ENCODE measurements at regions not wholly inside any gene's neighbourhood (a gene's known extent, or its start where the extent isn't known, plus 50 kb on each side); places are given as distances from the start of the nearest gene placed in this dataset.

- DNase-seq: no peak
Observed at GRCh38 chr6:119587537-119587936, 238.0 kb upstream of the MAN1A1 start.

- no peak for DNase-seq
Observed at GRCh38 chr6:119586250-119586882, 236.8 kb upstream of the MAN1A1 start.

DNA sequence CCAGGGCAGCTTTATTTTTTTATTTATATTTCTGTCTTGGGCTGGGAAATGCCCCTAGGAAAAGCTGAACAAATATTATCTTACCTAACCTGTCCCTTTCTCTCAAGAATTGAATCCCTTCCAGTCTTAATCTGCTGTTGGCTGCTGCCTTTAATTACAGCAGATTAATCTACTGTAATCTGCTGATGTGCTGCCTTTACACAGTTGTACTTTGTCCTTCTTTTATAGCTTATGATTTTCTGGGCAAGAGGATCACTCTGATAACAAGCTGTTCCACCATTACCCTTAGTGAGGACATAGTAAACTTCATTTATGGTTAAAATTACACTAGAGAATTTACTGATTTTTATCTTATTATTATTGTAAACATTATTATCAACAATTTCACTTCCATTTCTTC is 234.5 kb upstream of the MAN1A1 start:
- DNase-seq: no peak

- no peak for DNase-seq
Observed at GRCh38 chr6:119581220-119581619, 231.7 kb upstream of the MAN1A1 start.

DNA sequence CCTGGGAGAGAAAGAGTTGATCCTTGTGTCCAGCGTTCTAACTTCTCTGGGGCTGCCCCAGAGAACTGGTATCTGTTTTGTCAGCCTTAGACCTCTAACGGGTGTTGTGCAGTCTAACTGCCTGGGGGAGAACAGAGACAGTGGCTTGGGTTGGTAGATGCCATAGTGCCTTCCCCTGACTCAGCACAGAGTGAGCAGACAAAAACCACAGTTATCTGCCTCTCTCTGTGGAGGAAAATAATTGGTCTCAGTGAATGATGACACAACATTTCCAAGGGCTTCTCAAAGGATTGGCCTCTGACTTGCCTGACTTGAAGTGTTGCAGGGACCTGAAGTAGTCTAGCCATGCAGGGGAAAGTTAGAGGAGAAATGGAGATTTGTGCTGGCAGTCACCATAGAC is 226.2 kb upstream of the MAN1A1 start:
- no peak for DNase-seq

DNA sequence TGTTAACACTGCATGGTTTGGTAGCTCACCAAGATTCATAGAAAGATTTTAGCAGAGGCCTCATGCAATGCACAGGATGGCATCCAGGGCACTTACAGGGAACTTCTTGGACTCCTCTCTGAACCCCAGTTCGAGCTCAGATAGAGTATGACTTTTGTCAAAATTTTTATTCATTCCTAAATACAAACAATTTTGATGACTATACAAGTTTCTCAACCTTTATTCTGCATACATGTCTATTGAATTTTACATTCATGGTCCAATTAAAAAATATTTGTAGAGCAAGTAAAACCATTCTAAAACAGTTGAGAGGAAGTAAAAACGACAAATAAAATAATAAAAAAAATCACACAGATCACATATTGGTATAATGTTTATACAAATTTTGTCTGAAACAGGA is 219.0 kb upstream of the MAN1A1 start:
- DNase-seq: no peak

DNA sequence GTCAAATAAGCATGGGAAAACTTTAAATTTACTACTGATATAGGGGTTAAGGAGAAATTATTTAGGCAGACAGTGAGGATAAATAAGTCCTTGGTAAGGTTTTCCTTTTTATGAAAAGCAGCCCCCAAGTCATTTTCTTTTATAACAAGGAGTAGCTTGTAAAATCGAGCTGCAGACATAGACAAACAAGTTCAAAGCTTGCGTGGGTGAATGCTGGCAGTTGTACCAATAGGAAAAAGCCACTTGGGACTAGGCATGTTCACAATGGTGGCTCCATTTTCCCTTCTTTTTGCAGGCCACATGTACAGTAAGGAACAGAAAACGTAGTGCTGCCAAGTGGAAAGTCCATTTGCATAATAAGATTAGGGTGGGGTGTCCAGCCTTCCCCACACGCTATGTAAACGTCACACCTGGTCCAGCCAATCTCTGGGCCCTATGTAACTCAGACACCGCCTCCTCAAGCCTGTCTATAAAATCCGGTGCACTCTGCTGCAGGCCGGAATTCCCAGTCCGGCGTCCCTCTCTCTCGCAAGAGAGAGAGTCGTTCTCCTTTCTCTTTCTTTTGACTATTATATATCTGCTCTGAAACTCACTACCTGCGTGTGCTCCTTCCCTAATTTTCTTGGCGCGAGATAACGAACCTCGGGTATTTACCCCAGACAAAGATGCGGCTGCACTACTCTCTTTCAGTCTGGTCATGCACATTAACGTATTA is 217.1 kb upstream of the MAN1A1 start:
- DNase-seq: no peak

DNA sequence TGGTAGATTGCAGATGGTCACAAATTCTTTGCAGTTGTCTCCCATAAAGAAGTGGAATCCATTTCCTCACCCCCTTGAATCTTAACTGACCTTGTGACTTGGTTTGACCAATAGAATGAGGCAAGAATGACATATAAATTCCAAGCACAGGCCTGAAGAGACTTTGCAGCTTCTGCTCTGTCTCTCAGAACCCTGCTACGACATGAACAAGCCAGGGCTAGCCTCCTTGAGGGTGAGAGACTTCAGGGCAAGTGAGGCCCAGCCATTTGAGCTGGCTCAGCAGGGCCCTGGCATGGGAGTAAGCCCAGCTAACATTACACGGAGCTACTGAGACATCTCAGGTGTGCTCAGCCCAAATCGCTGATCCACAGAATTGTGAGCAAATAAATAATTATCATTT is 216.3 kb upstream of the MAN1A1 start:
- DNase-seq: no peak

- DNase-seq: no peak
Observed at GRCh38 chr6:119562168-119562567, 212.6 kb upstream of the MAN1A1 start.

- no peak for DNase-seq
Observed at GRCh38 chr6:119559586-119559985, 210.0 kb upstream of the MAN1A1 start.

GRCh38 chr6:119557239-119557638 is 207.7 kb upstream of the MAN1A1 start:
- DNase-seq: no peak

DNA sequence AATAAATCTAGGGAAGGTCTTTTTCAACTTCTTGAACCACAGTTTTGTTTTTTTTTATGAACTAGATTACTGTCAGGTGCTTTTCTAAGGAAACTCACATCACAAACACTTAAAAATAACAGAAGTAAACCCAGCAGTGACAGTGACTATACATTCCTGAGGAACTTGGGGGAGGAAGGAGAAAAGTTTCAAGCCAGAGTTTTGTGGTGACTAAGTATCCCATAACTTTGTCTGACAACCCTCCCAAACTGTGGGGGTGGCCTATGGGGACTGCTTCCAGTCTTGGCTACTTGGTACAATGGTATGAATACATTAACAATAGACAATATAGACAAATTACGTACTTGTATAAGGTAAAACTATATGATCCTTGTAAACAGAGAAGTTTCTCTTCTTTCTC is 202.5 kb upstream of the MAN1A1 start:
- no peak for DNase-seq

DNA sequence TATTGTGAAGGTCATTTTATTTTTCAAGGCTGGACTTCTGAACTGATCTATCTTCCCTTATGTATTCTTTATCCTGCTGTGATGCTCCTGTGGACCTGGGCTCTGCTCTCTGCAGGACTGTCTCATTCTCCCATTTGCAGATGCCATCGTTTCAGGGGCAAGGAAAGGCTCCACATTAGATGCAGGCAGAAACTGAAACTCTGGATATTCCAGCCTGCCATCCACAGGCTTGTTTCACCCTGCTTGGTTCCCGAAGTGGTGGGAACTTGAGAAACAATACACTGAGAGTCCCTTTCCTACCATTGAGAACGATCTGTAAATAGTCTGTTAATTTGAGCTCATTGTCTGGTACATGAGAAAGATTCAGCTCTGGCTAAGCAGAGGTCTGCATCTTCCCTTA is 197.5 kb upstream of the MAN1A1 start:
- DNase-seq: no peak

DNA sequence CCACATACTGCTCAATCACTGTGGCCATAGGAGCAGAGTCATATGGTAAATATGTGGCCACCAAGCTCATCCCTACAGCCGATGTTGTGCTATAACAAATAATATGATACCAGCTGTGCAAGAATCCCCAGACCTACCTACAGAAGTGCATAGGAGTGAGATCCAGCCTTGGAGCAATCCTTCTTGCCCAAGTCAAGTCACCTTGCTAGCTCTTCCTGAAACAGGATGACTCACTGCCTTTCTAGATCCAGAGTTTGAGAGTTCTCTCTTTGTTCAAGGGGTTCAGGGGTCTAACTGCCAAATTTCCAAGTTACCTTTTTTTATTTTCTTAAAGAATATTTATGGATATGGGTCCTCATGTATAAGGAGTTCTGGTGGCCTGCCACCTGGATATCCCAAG is 195.7 kb upstream of the MAN1A1 start:
- no peak for DNase-seq

DNA sequence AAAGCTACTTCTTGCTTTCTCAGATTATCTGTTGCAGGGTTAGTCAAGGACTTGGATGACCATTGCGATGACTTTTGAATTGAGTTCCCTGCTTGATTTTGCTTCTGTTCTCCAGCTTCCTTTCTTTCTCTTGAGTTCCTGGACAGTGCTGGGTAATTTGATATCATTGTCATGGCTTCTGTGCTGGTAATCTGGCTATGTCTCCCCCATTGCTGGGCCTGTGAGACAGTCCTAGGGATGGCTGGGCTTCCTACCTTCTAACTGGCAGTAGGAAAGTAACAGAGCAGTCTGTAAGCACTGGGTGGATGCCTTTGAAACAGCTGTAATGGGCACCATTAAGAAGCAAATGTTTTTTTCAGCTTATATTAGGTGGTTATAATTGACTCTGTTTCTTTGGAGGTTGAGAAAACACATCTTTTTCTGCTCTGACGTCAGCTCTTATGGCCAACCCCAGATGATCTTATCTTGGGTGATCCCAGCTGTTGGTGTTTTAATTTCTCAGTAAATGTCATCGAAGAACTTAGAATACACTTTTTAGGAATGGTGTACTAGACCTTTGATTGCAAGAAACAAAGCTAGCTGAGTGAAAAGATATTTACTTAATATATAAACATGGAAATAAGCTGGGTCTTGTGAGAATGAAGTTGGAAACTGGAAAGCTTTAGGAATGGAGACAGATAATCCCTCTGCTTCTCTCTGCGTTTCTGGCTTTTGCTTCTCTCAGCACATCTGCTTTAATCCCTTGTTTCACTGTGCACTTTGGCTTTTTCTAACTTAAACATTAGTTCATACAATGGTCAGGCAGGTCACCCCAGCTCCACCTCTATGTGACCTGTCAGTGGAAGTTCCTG is 195.0 kb upstream of the MAN1A1 start:
- no peak for DNase-seq

GRCh38 chr6:119543332-119543731 is 193.8 kb upstream of the MAN1A1 start:
- DNase-seq: no peak

GRCh38 chr6:119542037-119542436 is 192.5 kb upstream of the MAN1A1 start:
- DNase-seq: no peak

GRCh38 chr6:119541132-119541905 is 191.8 kb upstream of the MAN1A1 start:
- peak; percentile 76 for DNase-seq

- DNase-seq: no peak
Observed at GRCh38 chr6:119540417-119540816, 190.9 kb upstream of the MAN1A1 start.

DNA sequence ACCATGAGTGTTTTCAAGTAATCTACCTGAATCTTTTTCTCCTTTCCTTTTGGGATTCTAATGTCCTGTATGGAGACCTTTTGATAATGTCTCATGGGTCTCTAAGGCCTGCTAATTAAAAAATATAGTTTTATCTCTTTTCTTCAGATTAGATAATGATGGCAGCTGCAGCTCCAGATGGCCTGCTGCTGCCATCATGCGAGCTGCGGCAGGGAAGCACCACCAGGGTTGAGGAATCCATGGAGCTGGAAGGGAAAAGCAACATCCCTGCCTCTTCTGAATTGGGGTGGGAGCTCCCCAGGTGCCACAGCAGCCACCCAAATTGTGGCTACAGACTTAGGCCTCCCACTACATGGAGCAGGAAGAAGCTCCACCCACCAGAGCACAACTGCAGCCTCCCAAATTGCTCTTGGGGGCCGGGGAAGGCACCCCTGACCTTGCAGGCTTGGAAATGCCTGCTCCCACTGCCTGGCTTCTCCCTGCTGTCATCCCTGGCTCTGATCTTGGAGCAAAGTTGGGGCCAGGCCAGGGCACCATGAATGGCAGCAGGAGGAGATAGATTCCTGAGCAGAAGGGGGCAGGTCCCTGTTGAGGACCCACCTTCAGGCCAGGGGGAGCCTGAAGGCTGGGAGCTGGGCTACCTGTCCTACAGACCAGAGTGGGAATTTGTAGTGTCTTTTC is 189.6 kb upstream of the MAN1A1 start:
- DNase-seq: no peak

DNA sequence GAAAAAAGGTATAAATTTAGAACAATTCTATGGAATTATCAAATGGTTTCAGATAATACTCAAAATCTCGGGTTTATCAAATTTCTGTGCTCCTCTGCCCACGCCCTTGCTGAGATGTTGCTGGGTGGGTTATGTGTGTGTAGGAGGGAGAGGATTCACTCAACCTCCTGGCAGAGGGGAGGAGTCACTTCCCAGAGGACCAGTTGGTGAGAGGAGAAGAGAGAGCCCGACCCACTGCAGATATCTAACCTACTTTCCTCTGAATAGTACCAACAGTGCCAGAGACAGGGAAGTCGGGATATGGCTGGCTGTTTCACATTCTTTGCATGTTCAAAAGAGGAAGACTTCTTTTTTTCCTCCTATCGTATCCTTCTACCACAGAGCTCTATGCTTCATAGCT is 187.1 kb upstream of the MAN1A1 start:
- DNase-seq: no peak

DNA sequence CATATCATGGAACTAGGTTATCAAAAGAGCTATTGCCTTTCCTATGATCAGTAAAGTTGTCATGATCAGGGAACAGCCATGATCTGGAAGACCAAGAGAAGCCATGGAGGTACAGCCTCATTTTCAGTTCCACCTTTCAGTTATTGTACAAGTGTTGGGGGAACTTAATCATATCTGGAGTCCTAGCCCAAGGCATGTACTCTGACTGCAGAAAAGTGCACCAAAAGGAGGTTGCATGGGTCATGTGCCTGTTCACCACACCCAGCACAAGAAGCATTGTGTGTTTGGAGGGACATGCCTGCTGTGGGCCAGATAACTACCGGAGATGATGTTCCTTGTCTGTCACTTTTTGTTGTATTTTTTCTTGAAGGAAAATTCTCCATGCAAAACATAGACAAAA is 185.8 kb upstream of the MAN1A1 start:
- no peak for DNase-seq
